Fibroblast of mammary gland (primary cell): ENCODE measurements at regions not wholly inside any gene's neighbourhood (a gene's known extent, or its start where the extent isn't known, plus 50 kb on each side); places are given as distances from the start of the nearest gene placed in this dataset.

Experiments used
- DNase-seq: peaks from one replicate; pipeline ENCODE4 v3.0.0-alpha.2; 2010; ENCODE audit warnings: low read depth
- H3K4me3 ChIP-seq: 2 replicates; pipeline ENCODE4 v1.5.1; 2011; ENCODE audit warnings: low read depth, mild to moderate bottlenecking, low read length, moderate library complexity; ENCODE audit not compliant: control insufficient read depth
- CTCF ChIP-seq: conservative IDR thresholded peaks from 2 replicates; pipeline ENCODE4 v1.5.1; 2011; ENCODE audit warnings: low read depth, low read length, inconsistent platforms; ENCODE audit not compliant: control insufficient read depth, insufficient read depth

GRCh38 chrX:140343226-140343868 lies 161.5 kb downstream of the SOX3 start:
- H3K4me3 ChIP-seq: no peak overlapping the region
- TF ChIP-seq CTCF: no peak
- DNase-seq: no peak

DNA sequence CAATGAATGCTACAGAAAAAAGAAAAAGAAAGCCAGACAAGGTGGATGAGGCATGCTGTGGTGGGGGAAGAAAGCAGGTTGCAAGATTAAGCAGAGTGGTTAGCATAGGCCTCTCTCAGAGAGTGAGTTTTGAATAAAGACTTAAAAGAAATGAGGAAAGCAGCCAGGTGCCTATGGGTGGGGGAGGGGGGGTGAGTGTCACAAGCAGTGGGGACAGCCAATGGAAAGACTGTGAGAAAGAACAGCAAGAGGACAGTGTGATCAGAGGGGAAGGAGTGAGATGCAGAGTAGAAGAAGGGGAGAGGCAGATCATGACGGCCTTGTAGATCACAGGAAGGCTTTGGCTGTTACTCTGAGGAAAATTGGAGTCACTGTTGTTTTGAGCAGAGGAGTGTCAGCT lies 162.5 kb downstream of the SOX3 start:
- H3K4me3 ChIP-seq: no peak overlapping the region
- DNase-seq: no peak
- TF ChIP-seq CTCF: no peak

DNA sequence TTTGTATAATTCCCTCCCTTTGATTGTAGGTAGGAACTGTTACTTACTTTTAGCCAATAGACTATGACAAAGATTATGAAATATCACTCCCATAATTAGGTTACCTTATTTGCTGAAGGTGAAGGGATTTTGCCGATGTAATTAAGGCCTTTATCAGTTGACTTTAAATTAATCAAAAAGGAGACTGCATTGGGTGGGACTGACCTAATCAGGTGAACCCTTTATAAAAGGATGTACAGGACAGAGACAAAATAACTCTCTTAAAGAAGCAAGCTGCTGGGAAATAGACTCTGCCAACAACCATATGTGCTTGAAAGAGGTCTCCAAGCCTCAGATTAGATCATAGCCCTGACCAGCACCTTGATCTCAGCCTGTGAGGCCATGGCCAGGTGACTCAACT lies 167.6 kb downstream of the SOX3 start:
- no peak overlapping the region for H3K4me3 ChIP-seq
- no peak for TF ChIP-seq CTCF
- no peak for DNase-seq

DNA sequence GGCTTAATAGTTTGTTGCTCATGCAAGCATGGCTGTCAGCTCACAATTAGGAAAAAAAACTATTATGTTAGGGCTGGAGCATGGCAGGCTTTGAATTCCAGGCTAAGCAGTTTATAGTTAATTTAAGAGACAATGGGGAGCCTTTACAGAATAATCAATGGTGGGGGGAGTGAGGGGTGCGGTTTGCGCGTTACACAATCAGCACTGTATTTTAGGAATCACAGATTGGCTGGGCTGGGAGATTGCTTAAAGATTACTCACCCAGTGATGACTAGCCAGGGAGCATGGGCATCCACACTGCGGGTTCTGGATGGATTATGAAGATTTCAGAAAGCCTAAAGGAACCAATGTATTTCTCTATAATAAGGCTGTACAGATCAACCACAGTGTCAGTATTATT lies 186.6 kb downstream of the SOX3 start:
- TF ChIP-seq CTCF: no peak
- no peak overlapping the region for H3K4me3 ChIP-seq
- no peak for DNase-seq

DNA sequence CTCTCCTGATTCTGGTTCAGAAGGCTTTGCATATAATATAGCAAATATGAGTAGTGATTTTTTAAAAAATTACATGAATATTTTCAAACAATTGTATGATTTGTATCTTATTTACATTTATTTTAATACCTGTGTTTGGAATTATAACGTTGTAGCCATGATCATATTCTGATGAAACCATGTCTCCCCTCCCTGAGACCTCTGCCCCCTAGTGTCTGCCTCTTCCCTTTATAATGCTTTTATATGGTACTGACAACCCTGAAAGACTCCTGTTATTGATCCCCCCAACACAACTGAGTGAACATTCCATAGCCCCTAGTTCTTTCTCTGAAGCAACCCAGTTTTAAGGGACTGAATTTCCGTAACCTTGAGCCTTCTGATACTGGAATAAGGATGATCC lies 187.4 kb downstream of the SOX3 start:
- no peak for DNase-seq
- no peak for TF ChIP-seq CTCF
- no peak overlapping the region for H3K4me3 ChIP-seq

DNA sequence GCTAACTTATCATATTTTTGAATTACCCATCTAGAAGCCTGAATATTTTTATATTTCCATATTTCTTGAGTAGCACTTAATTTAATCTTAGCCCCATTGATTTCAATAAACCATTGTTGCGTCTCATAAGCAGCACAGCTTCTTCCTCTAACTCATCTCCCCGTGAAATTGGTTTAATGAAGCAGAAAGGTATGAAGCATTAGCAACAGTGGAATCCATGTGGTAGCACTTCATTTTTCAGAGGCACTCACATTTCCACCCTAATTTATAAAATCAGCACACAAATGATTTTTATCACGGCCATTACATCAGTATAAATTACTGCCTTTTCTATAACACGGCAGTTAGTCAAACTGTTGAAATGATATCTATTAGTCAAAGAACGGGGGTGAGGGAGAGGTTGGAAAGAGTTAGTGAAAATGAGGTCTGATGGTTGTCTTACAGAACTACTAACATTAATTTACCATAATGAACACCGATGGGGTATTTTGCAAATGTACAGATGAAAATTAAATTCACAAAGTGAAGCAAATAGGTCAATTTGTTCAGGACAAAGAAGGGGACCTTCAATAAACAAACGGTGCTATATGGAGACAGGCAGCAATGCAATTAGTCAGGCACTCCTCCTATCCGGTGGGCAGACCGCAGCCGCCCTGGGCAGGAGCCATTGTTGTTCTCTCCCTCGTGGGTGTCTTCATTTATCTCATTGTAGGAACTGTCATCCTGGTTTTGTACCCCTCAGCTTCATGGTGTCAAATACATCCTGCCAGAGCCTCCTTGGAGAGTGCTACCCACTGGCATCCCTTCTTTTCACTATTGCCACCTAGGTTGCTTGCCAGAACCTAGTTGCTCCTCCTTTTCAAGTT lies 205.7 kb downstream of the SOX3 start:
- DNase-seq: no peak
- no peak overlapping the region for H3K4me3 ChIP-seq

More for the DNA sequence above, 205.7 kb downstream of the SOX3 start:
- TF ChIP-seq CTCF: no peak
